Gastroesophageal sphincter (tissue), 4 donors: ENCODE measurements at regions not wholly inside any gene's neighbourhood (a gene's known extent, or its start where the extent isn't known, plus 50 kb on each side); places are given as distances from the start of the nearest gene placed in this dataset.
A peak's percentile ranks its signal among the peaks of the same experiment; 100 is the strongest.

Experiments used
- ATAC-seq: fragments of 150-250 bp; one replicate; pipeline ENCODE4 v1.9.1; 2016; ENCODE audit warnings: mild to moderate bottlenecking, moderate library complexity
- H3K27ac ChIP-seq, 4 donors: fragments of 200-600 bp; sonication (generic) in 3 of 4; 1 replicate in 3 of 4; 2 replicates in 1 of 4; pipeline ENCODE4 v1.5.1; 2016 to 2019
- H3K27me3 ChIP-seq: fragments of 200-600 bp; sonication (generic); one replicate; pipeline ENCODE4 v1.5.1; 2019
- H3K36me3 ChIP-seq, 2 donors: fragments of 200-600 bp; sonication (generic); one replicate each; pipeline ENCODE4 v1.5.1; 2019; ENCODE audit warnings: control low read depth in 1 of 2
- H3K4me1 ChIP-seq, 3 donors: fragments of 200-600 bp; sonication (generic); 1 replicate in 2 of 3; 2 replicates in 1 of 3; pipeline ENCODE4 v1.5.1; 2016 to 2019; ENCODE audit warnings: control low read depth in 2 of 3
- H3K4me3 ChIP-seq, 2 donors: fragments of 200-600 bp; sonication (generic); one replicate each; pipeline ENCODE4 v1.5.1; 2019; ENCODE audit warnings: mild to moderate bottlenecking in 1 of 2, moderate library complexity in 1 of 2
- H3K9me3 ChIP-seq, 3 donors: fragments of 200-600 bp; sonication (generic); one replicate each; pipeline ENCODE4 v1.5.1; 2017 to 2019; ENCODE audit warnings: control low read depth in 2 of 3
- CTCF ChIP-seq, 4 experiments: fragments of 200-600 bp in 2 of 4; fragments of 450-650 bp in 2 of 4; sonication (generic) in 1 of 4; IDR thresholded peaks; one replicate each; pipeline ENCODE4 v1.5.1; 2017 to 2019; ENCODE audit warnings: antibody characterized with exemption in 4 of 4, mild to moderate bottlenecking in 2 of 4, moderate library complexity in 2 of 4
- EP300 ChIP-seq: sonication (generic); formaldehyde crosslinking; IDR thresholded peaks from one replicate; pipeline ENCODE4 v1.6.1; 2017; ENCODE audit warnings: antibody characterized with exemption, mild to moderate bottlenecking
- POLR2A ChIP-seq, 2 donors: fragments of 450-650 bp; IDR thresholded peaks; one replicate each; pipeline ENCODE4 v1.6.1; 2017; ENCODE audit warnings: antibody characterized with exemption in 2 of 2, mild to moderate bottlenecking in 2 of 2, moderate library complexity in 1 of 2
- POLR2AphosphoS5 ChIP-seq: sonication (generic); formaldehyde crosslinking; IDR thresholded peaks from one replicate; pipeline ENCODE4 v1.6.1; 2017; ENCODE audit warnings: antibody characterized with exemption
- WGBS, 2 donors: methylation state at CpG; one replicate each; pipeline ENCODE4 v1.1.5; 2018; ENCODE audit warnings: low coverage in 1 of 2; 5-methylcytosine and 5-hydroxymethylcytosine counted together

GRCh38 chrX:22795671-22796070 lies 204.1 kb upstream of the DDX53 start:
- no peak overlapping the region for H3K4me3 ChIP-seq
- 78 to 100% methylated on average over 1 to 5 of the region's 5 CpGs for WGBS, 2 donors
- no peak overlapping the region for H3K27ac ChIP-seq
- TF ChIP-seq POLR2A (IDR thresholded peaks at IDR 0.05): no peak
- TF ChIP-seq CTCF (IDR thresholded peaks at IDR 0.05): no peak
- TF ChIP-seq EP300: no peak
- no peak for TF ChIP-seq POLR2AphosphoS5
- ATAC-seq: no peak
- no peaks in the 10 kb centered on the region for H3K9me3 ChIP-seq
- no peaks in the 10 kb centered on the region for H3K27me3 ChIP-seq
- H3K4me1 ChIP-seq: no peaks in the 10 kb centered on the region
- no peaks in the 10 kb centered on the region for H3K36me3 ChIP-seq

GRCh38 chrX:22800360-22800759 lies 199.4 kb upstream of the DDX53 start:
- no peaks in the 10 kb centered on the region for H3K9me3 ChIP-seq
- no peaks in the 10 kb centered on the region for H3K36me3 ChIP-seq
- no peaks in the 10 kb centered on the region for H3K27me3 ChIP-seq
- H3K4me3 ChIP-seq: no peak overlapping the region
- 15 to 23% methylated on average over 4 of the region's 4 CpGs for WGBS, 2 donors
- no peak for ATAC-seq
- H3K27ac ChIP-seq: no peak overlapping the region
- TF ChIP-seq CTCF (IDR thresholded peaks at IDR 0.05): no peak
- peak; percentile 25 for TF ChIP-seq POLR2AphosphoS5
- no peaks in the 10 kb centered on the region for H3K4me1 ChIP-seq

- no peak for ATAC-seq
- no peaks in the 10 kb centered on the region for H3K27me3 ChIP-seq
- H3K36me3 ChIP-seq: no peaks in the 10 kb centered on the region
- H3K4me1 ChIP-seq: no peaks in the 10 kb centered on the region
- 22 to 50% methylated on average over 1 of the region's 1 CpG for WGBS, 2 donors
- TF ChIP-seq POLR2AphosphoS5: no peak
- TF ChIP-seq POLR2A (IDR thresholded peaks at IDR 0.05): no peak
- no peak for TF ChIP-seq CTCF (IDR thresholded peaks at IDR 0.05)
- H3K27ac ChIP-seq: no peak overlapping the region
- H3K4me3 ChIP-seq: no peak overlapping the region
- no peaks in the 10 kb centered on the region for H3K9me3 ChIP-seq
Observed at GRCh38 chrX:22800806-22801205, 199.0 kb upstream of the DDX53 start.

- ATAC-seq: no peak
- H3K27ac ChIP-seq: no peak overlapping the region
- H3K9me3 ChIP-seq: no peaks in the 10 kb centered on the region
- TF ChIP-seq CTCF (IDR thresholded peaks at IDR 0.05) (no peak), POLR2A (IDR thresholded peaks at IDR 0.05) (no peak), EP300 (no peak), POLR2AphosphoS5 (no peak)
- WGBS, 2 donors: 83% methylated on average over 1 of the region's 1 CpG
- H3K27me3 ChIP-seq: no peaks in the 10 kb centered on the region
- no peaks in the 10 kb centered on the region for H3K36me3 ChIP-seq
- no peaks in the 10 kb centered on the region for H3K4me1 ChIP-seq
- H3K4me3 ChIP-seq: no peak overlapping the region
Observed at GRCh38 chrX:22803353-22803752, 196.4 kb upstream of the DDX53 start.

GRCh38 chrX:22810876-22811275 lies 188.9 kb upstream of the DDX53 start:
- WGBS, 2 donors: 44 to 100% methylated on average over 1 to 2 of the region's 2 CpGs
- Histone ChIP-seq H3K9me3 (no peaks in the 10 kb centered on the region), H3K36me3 (no peaks in the 10 kb centered on the region), H3K27me3 (no peaks in the 10 kb centered on the region), H3K4me1 (no peaks in the 10 kb centered on the region), H3K27ac (no peak overlapping the region), H3K4me3 (no peak overlapping the region)
- no peak for ATAC-seq
- TF ChIP-seq POLR2AphosphoS5: no peak
- TF ChIP-seq CTCF (IDR thresholded peaks at IDR 0.05): no peak
- no peak for TF ChIP-seq POLR2A (IDR thresholded peaks at IDR 0.05)
- TF ChIP-seq EP300: no peak
